ENCODE measurements at regions not wholly inside any gene's neighbourhood (a gene's known extent, or its start where the extent isn't known, plus 50 kb on each side); places are given as distances from the start of the nearest gene placed in this dataset.

DNA sequence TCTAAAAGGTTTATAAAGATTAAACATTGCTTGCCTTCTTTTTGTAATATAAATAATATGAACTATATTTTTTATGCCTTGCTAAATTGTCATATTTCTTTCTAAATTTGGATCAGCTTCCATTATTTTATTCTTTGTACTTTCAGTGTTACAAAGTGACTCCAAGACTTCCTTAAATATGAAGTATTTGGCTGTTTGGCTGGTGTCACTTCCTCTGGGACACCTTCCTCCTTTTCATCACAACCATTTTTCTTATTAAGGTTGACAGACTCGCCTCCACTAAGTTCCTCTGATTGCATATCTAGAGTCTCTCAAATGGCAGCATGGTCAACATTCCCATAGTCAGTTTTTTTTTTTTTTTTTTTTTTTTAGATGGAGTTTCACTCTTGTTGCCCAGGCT is 73.8 kb upstream of the SLC1A1 start:
- no peak overlapping the region for H3K4me3 Mint-ChIP-seq
- H3K27me3 Mint-ChIP-seq (ENCODE audit: low read depth): no peaks in the 10 kb centered on the region
- H3K36me3 Mint-ChIP-seq: no peaks in the 10 kb centered on the region
- 0 out of 2 replicates have a peak, but pooled peaks cover 2% of the 10 kb centered on the region for H3K4me1 Mint-ChIP-seq
- no peak for TF ChIP-seq MXD4 (CRISPR knock-in tag; IDR thresholded peaks at IDR 0.05; ENCODE audit: borderline replicate concordance)
- no peak for TF ChIP-seq EMX1 (CRISPR knock-in tag; IDR thresholded peaks at IDR 0.05)
- no peak for TF ChIP-seq ATF6 (CRISPR knock-in tag; IDR thresholded peaks at IDR 0.05)
- TF ChIP-seq, protein P1, sequence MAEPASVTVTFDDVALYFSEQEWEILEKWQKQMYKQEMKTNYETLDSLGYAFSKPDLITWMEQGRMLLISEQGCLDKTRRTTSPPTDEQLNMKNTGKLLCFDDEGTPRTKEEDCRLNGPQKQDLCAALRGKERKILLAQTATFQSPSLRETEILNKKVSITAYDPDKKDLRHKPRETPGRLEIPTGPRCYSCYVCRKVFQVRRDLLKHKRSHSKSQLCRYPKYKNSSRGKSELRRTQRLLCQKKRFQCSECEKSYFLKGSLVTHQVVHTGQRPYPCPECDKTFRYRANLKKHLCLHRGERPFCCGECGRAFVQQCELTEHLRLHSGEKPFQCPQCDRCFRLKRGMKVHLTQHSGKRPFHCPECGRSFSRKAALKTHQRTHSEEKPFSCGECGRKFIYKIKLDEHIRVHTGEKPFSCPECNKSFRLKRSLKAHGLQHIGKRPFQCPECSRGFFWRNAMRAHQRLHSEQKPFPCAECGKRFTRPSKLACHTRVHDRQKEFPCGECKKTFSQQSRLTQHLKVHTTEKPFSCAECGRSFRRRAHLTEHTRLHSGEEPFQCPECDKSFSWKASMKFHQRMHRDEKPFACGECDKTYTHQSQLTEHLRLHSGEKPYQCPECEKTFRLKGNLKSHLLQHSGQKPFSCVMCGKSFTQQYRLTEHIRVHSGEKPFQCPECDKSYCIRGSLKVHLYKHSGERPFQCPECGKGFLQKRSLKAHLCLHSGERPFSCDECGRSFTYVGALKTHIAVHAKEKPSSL (CRISPR knock-in tag; conservative IDR thresholded peaks at IDR 0.05): no peak
- no peak for TF ChIP-seq CREB1 (CRISPR knock-in tag; IDR thresholded peaks at IDR 0.05)
- no peak for TF ChIP-seq NR2C2 (CRISPR knock-in tag; IDR thresholded peaks at IDR 0.05)
- TF ChIP-seq JUN (CRISPR knock-in tag; IDR thresholded peaks at IDR 0.05): no peak
- no peak for TF ChIP-seq IRF2 (CRISPR knock-in tag; IDR thresholded peaks at IDR 0.05; ENCODE audit: borderline replicate concordance, low read depth)
- no peak for TF ChIP-seq HMGXB4 (CRISPR knock-in tag; IDR thresholded peaks at IDR 0.05)
- TF ChIP-seq ZNF219 (CRISPR knock-in tag; IDR thresholded peaks at IDR 0.05; ENCODE audit: borderline replicate concordance): no peak
- no peak for TF ChIP-seq FOXK1 (CRISPR knock-in tag; IDR thresholded peaks at IDR 0.05)
- no peak for TF ChIP-seq ZBTB43 (CRISPR knock-in tag; IDR thresholded peaks at IDR 0.05)
- TF ChIP-seq MYBL2 (CRISPR knock-in tag; IDR thresholded peaks at IDR 0.05): no peak
- no peak for TF ChIP-seq SP1 (CRISPR knock-in tag; conservative IDR thresholded peaks at IDR 0.05)
- no peaks in the 10 kb centered on the region for H3K9me3 Mint-ChIP-seq
- CTCF ChIA-PET: no interaction called here
- ATAC-seq (no peak), DNase-seq (ENCODE audit: low spot score) (no peak)
- POLR2A ChIA-PET: no interaction called here
- no peak overlapping the region for H3K27ac Mint-ChIP-seq

GRCh38 chr9:4415281-4415680 is 75.0 kb upstream of the SLC1A1 start:
- no peak for DNase-seq (ENCODE audit: low spot score)
- CTCF ChIA-PET: no interaction called here
- H3K27ac Mint-ChIP-seq: no peak overlapping the region
- no peak overlapping the region for H3K4me3 Mint-ChIP-seq
- H3K27me3 Mint-ChIP-seq (ENCODE audit: low read depth): no peaks in the 10 kb centered on the region
- 0 out of 2 replicates have a peak, but pooled peaks cover 2% of the 10 kb centered on the region for H3K4me1 Mint-ChIP-seq
- no peaks in the 10 kb centered on the region for H3K9me3 Mint-ChIP-seq
- ATAC-seq: no peak
- POLR2A ChIA-PET: no interaction called here
- H3K36me3 Mint-ChIP-seq: no peaks in the 10 kb centered on the region
- TF ChIP-seq NFYB (CRISPR knock-in tag; conservative IDR thresholded peaks at IDR 0.05; ENCODE audit: low read depth): no peak
- no peak for TF ChIP-seq FOXK1 (CRISPR knock-in tag; IDR thresholded peaks at IDR 0.05)
- TF ChIP-seq, protein P2, sequence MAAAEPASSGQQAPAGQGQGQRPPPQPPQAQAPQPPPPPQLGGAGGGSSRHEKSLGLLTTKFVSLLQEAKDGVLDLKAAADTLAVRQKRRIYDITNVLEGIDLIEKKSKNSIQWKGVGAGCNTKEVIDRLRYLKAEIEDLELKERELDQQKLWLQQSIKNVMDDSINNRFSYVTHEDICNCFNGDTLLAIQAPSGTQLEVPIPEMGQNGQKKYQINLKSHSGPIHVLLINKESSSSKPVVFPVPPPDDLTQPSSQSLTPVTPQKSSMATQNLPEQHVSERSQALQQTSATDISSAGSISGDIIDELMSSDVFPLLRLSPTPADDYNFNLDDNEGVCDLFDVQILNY (CRISPR knock-in tag; IDR thresholded peaks at IDR 0.05): no peak
- TF ChIP-seq ZSCAN18 (CRISPR knock-in tag; IDR thresholded peaks at IDR 0.05): no peak
- TF ChIP-seq TP53 (CRISPR knock-in tag; IDR thresholded peaks at IDR 0.05): no peak
- TF ChIP-seq MXD4 (CRISPR knock-in tag; IDR thresholded peaks at IDR 0.05; ENCODE audit: borderline replicate concordance): no peak
- TF ChIP-seq, protein P3, sequence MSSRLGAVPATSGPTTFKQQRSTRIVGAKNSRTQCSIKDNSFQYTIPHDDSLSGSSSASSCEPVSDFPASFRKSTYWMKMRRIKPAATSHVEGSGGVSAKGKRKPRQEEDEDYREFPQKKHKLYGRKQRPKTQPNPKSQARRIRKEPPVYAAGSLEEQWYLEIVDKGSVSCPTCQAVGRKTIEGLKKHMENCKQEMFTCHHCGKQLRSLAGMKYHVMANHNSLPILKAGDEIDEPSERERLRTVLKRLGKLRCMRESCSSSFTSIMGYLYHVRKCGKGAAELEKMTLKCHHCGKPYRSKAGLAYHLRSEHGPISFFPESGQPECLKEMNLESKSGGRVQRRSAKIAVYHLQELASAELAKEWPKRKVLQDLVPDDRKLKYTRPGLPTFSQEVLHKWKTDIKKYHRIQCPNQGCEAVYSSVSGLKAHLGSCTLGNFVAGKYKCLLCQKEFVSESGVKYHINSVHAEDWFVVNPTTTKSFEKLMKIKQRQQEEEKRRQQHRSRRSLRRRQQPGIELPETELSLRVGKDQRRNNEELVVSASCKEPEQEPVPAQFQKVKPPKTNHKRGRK (CRISPR knock-in tag; IDR thresholded peaks at IDR 0.05; ENCODE audit: borderline replicate concordance): no peak
- TF ChIP-seq NR2C2 (CRISPR knock-in tag; IDR thresholded peaks at IDR 0.05): no peak
- no peak for TF ChIP-seq NFE2L1 (CRISPR knock-in tag; IDR thresholded peaks at IDR 0.05)
- no peak for TF ChIP-seq OVOL2 (CRISPR knock-in tag; IDR thresholded peaks at IDR 0.05; ENCODE audit: borderline replicate concordance)
- TF ChIP-seq, protein P4, sequence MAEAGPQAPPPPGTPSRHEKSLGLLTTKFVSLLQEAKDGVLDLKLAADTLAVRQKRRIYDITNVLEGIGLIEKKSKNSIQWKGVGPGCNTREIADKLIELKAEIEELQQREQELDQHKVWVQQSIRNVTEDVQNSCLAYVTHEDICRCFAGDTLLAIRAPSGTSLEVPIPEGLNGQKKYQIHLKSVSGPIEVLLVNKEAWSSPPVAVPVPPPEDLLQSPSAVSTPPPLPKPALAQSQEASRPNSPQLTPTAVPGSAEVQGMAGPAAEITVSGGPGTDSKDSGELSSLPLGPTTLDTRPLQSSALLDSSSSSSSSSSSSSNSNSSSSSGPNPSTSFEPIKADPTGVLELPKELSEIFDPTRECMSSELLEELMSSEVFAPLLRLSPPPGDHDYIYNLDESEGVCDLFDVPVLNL (CRISPR knock-in tag; IDR thresholded peaks at IDR 0.05; ENCODE audit: borderline replicate concordance, low read depth): no peak
- no peak for TF ChIP-seq RORB (CRISPR knock-in tag; IDR thresholded peaks at IDR 0.05)
- no peak for TF ChIP-seq ZNF232 (CRISPR knock-in tag; IDR thresholded peaks at IDR 0.05)
